Mesothelial cell of epicardium (in vitro differentiated cells): ENCODE measurements at regions not wholly inside any gene's neighbourhood (a gene's known extent, or its start where the extent isn't known, plus 50 kb on each side); places are given as distances from the start of the nearest gene placed in this dataset.
A peak's percentile ranks its signal among the peaks of the same experiment; 100 is the strongest.

Source experiments
- DNase-seq, 2 experiments: peaks; one replicate each; pipeline ENCODE4 v3.0.0; 2021; ENCODE audit warnings: low spot score in 2 of 2; ENCODE audit not compliant: unreplicated experiment in 2 of 2
- H3K27ac Mint-ChIP-seq: 2 replicates; pipeline ENCODE4 v1.8.0; 2021; ENCODE audit warnings: mixed read lengths
- H3K27me3 Mint-ChIP-seq: 2 replicates; pipeline ENCODE4 v1.8.0; 2021; ENCODE audit warnings: low read depth, mixed read lengths
- H3K36me3 Mint-ChIP-seq: 2 replicates; pipeline ENCODE4 v1.8.0; 2021; ENCODE audit warnings: mixed read lengths
- H3K4me1 Mint-ChIP-seq: 2 replicates; pipeline ENCODE4 v1.8.0; 2021; ENCODE audit warnings: mixed read lengths
- H3K4me3 Mint-ChIP-seq: 2 replicates; pipeline ENCODE4 v1.8.0; 2021; ENCODE audit warnings: mild to moderate bottlenecking, moderate library complexity, mixed read lengths
- H3K9me3 Mint-ChIP-seq: 2 replicates; pipeline ENCODE4 v1.8.0; 2021; ENCODE audit warnings: mixed read lengths
- CTCF ChIP-seq: fragments of 200-600 bp; sonication (generic); IDR thresholded peaks from one replicate; pipeline ENCODE4 v1.5.0; 2021; ENCODE audit warnings: antibody characterized with exemption; ENCODE audit not compliant: unreplicated experiment

GRCh38 chr14:104439625-104440024 is 139.9 kb upstream of the C14orf180 start:
- DNase-seq: no peak

GRCh38 chr14:104440297-104440956 is 139.1 kb upstream of the C14orf180 start:
- no peak for DNase-seq
- no peak for TF ChIP-seq CTCF
- Mint-ChIP-seq H3K4me3 (no peak overlapping the region), H3K36me3 (no peaks in the 10 kb centered on the region), H3K27ac (no peak overlapping the region), H3K4me1 (peaks cover 17% of the 10 kb centered on the region), H3K9me3 (peaks cover 9% of the 10 kb centered on the region), H3K27me3 (peaks cover 21% of the 10 kb centered on the region)

More at GRCh38 chr14:104439625-104440024, 139.9 kb upstream of the C14orf180 start:
- no peak overlapping the region for H3K27ac Mint-ChIP-seq
- no peaks in the 10 kb centered on the region for H3K36me3 Mint-ChIP-seq
- H3K4me1 Mint-ChIP-seq: peaks cover 17% of the 10 kb centered on the region
- TF ChIP-seq CTCF: no peak
- peaks cover 16% of the 10 kb centered on the region for H3K27me3 Mint-ChIP-seq
- H3K9me3 Mint-ChIP-seq: peaks cover 9% of the 10 kb centered on the region
- no peak overlapping the region for H3K4me3 Mint-ChIP-seq

- no peak overlapping the region for H3K27ac Mint-ChIP-seq
- peaks cover 9% of the 10 kb centered on the region for H3K9me3 Mint-ChIP-seq
- H3K4me3 Mint-ChIP-seq: no peak overlapping the region
- no peak for TF ChIP-seq CTCF
- H3K36me3 Mint-ChIP-seq: no peaks in the 10 kb centered on the region
- peaks cover 30% of the 10 kb centered on the region for H3K27me3 Mint-ChIP-seq
- no peak for DNase-seq
- peaks cover 14% of the 10 kb centered on the region for H3K4me1 Mint-ChIP-seq
Measured at GRCh38 chr14:104441275-104442106, 138.1 kb upstream of the C14orf180 start.

DNA sequence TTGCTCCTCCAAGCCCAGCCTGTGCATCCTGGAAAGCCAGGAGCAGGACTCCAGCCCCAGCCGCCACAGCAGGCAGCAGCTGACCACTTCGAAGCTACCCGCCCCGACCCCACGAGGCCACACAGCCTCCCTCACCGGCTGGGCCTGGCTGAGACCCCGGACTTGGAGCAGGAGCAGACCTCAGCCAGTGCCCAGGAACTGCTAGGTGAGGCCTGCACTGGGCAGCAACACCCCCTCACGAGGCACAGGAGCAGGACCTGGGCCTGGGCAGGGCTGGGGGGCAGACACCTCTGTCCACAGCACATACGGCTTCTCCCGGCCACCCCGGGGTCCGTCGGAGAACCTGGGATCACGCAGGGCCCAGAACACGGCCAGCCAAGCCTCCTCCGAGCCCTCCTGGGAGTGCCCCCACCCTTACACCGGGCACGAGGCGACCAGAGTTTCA is 137.4 kb upstream of the C14orf180 start:
- DNase-seq: peak in 1 of 2 experiments; percentile 35
- peaks cover 9% of the 10 kb centered on the region for H3K9me3 Mint-ChIP-seq
- no peak overlapping the region for H3K4me3 Mint-ChIP-seq
- peaks cover 10% of the 10 kb centered on the region for H3K4me1 Mint-ChIP-seq
- H3K36me3 Mint-ChIP-seq: no peaks in the 10 kb centered on the region
- peaks cover 36% of the 10 kb centered on the region for H3K27me3 Mint-ChIP-seq
- no peak overlapping the region for H3K27ac Mint-ChIP-seq
- no peak for TF ChIP-seq CTCF

DNA sequence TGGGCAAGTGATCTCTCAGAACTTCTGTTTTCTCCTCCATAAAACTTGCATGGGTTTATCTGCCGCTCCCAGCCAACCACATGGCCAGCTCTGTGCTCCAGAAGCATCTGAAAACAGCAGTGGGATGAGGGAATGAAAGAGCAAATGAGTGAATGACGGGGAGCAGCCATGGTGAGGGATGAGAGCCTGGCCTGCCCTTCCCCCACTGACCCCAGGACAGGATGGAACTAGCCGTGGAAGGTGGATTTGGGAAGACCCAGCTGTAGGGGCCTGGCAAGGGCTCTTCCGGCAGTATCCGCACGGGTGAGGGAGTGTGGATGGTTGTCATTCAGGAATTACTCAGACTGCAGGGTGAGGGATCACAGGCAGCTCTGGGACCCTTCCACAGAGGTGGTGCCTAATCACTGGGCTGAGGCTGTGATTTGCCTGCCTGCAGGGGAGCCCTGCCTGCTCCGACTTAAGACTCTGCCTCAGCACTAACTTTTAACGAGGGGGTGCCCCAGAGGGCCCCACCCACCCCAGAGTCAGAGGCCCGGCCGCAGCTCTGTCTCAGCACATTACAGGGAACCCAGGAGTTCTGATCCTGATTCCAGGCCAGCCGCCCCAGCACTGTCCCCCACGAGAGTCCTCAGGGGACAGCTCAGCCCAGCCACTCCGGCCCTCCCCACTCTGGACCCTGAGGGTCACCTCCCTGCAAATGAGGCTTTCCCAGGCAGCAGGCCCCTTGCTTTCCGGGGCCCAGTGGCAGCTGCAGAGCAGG is 136.8 kb upstream of the C14orf180 start:
- peaks cover 5% of the 10 kb centered on the region for H3K4me1 Mint-ChIP-seq
- peaks cover 41% of the 10 kb centered on the region for H3K27me3 Mint-ChIP-seq
- H3K4me3 Mint-ChIP-seq: no peak overlapping the region
- TF ChIP-seq CTCF: no peak
- no peaks in the 10 kb centered on the region for H3K36me3 Mint-ChIP-seq
- H3K27ac Mint-ChIP-seq: no peak overlapping the region
- H3K9me3 Mint-ChIP-seq: peaks cover 13% of the 10 kb centered on the region
- DNase-seq: peak in 1 of 2 experiments; percentile 31
